ENCODE measurements at regions not wholly inside any gene's neighbourhood (a gene's known extent, or its start where the extent isn't known, plus 50 kb on each side); places are given as distances from the start of the nearest gene placed in this dataset.

DNA sequence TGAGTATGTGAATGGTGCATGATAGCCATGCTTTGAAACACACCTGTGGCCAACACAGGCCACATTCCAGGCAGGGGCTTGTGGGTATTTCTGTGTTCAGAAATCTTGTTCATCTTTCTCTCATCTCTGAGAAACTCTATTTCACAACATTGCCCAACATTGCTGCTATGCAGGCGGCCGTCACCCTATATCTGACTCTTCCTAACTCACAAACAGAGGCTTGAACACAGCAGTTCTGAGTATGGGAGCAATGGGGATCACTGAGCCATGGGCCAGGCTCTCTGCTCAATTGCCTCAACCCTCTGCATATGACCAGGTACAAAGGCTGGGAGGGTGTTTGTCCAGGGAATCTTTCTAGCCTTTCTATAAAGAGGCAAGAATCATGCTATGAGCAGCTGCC lies 259.9 kb downstream of the BUD13 start:
- peaks cover 16% of the 10 kb centered on the region for H3K27me3 Mint-ChIP-seq
- H3K9me3 Mint-ChIP-seq = no peaks in the 10 kb centered on the region
- H3K27ac Mint-ChIP-seq = no peak overlapping the region
- no peaks in the 10 kb centered on the region for H3K4me1 Mint-ChIP-seq (ENCODE audit: low read depth)
- no peak overlapping the region for H3K4me3 Mint-ChIP-seq
- H3K36me3 Mint-ChIP-seq (ENCODE audit: low read depth) = no peaks in the 10 kb centered on the region

DNA sequence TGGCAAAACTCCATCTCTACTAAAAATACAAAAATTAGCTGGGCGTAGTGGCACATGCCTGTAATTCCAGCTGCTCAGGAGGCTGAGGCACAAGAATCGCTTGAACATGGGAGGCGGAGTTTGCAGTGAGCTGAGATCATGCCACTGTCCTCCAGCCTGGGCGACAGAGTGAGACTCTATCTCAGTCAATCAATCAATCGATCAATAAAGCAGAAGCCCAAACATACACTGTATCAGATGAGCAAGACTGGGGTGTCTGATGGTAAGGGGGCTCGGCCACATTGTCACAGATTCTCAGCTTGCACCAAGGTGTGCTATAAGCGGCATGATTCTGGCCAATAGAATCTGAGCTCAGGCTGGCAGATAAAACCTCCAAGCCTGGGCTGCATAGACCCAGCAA lies 261.1 kb downstream of the BUD13 start:
- Mint-ChIP-seq H3K27ac (no peak overlapping the region), H3K9me3 (no peaks in the 10 kb centered on the region), H3K27me3 (peaks cover 18% of the 10 kb centered on the region), H3K36me3 (ENCODE audit: low read depth) (no peaks in the 10 kb centered on the region), H3K4me1 (ENCODE audit: low read depth) (no peaks in the 10 kb centered on the region), H3K4me3 (no peak overlapping the region)

DNA sequence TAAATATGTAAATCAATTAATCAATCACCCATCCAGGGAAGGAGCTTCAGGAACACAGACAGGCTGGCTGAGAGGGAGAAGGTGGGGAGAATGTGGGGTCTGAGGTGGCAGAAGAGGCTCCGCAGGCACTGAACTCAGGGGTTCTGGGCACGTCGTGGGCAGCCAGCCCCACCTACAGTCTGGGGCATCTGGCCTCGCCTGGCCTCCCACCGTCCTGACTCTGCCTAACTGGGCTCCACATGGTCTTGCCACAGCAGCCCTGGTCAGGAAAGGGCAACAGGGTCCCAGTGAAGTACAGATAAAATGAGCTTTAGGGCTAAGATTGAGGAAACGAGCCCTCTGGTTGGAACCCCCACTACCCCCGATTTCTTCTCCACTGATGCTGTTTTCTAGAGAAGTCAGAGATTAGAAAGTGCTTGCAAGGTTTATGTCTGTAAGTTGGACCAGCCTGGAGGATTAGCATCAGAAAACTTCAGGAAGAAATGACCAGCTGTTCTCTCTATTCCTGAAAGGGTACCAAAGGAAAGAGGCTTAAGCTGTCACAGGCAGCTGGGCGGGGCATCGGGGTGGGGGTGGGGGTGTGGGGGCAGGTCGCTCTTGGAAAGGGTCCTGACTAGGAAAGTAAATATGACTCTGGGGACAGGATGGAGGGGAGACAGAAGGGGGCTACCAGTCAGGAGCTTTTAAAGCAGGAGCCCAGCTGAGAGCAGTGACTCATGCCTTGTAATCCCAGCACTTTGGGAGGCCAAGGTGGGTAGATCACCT lies 261.7 kb downstream of the BUD13 start:
- no peaks in the 10 kb centered on the region for H3K36me3 Mint-ChIP-seq (ENCODE audit: low read depth)
- H3K27me3 Mint-ChIP-seq = peaks cover 18% of the 10 kb centered on the region
- no peaks in the 10 kb centered on the region for H3K4me1 Mint-ChIP-seq (ENCODE audit: low read depth)
- H3K9me3 Mint-ChIP-seq = no peaks in the 10 kb centered on the region
- no peak overlapping the region for H3K27ac Mint-ChIP-seq
- no peak overlapping the region for H3K4me3 Mint-ChIP-seq

DNA sequence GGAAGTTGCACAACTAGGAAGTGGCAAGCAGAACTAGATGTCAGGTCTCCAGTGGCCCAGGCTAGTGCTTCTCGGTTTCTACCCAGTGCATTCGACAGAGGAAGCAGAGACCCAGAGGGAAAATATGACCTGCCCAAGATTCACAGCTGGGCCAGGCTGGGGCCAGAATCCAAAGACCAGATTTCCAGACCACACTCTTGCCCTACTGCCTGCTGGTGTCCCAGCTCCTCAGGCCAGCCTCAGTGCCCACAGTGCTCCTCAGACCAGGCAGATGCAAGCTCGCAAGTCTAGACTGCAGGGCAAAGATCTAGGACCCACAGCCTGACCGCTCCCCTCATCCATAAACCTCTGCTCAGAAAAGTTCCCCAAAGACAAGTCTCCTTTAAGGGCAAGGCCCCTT lies 262.6 kb downstream of the BUD13 start:
- peaks cover 21% of the 10 kb centered on the region for H3K27me3 Mint-ChIP-seq
- no peaks in the 10 kb centered on the region for H3K9me3 Mint-ChIP-seq
- no peak overlapping the region for H3K27ac Mint-ChIP-seq
- H3K4me1 Mint-ChIP-seq (ENCODE audit: low read depth) = no peaks in the 10 kb centered on the region
- H3K36me3 Mint-ChIP-seq (ENCODE audit: low read depth) = no peaks in the 10 kb centered on the region
- no peak overlapping the region for H3K4me3 Mint-ChIP-seq

DNA sequence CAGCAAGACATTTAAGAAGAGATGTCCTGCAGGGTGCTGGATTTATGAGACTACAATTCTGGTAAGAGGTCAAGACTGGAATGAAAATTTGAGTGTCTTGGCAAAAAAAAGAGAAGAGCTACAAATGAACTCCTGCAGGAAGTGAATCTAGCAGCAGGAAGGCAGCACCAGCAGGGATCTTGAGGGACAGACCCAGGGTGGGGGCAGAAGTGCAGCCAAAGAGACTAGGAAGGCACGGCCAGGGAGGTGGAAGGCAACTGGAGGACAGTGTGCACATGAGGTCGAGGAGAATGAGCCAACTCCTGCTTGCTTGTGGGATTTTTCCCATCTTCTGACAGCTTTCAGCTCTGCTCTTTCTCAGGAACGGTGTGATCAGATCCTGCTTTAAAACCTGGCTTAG lies 263.2 kb downstream of the BUD13 start:
- no peak overlapping the region for H3K4me3 Mint-ChIP-seq

DNA sequence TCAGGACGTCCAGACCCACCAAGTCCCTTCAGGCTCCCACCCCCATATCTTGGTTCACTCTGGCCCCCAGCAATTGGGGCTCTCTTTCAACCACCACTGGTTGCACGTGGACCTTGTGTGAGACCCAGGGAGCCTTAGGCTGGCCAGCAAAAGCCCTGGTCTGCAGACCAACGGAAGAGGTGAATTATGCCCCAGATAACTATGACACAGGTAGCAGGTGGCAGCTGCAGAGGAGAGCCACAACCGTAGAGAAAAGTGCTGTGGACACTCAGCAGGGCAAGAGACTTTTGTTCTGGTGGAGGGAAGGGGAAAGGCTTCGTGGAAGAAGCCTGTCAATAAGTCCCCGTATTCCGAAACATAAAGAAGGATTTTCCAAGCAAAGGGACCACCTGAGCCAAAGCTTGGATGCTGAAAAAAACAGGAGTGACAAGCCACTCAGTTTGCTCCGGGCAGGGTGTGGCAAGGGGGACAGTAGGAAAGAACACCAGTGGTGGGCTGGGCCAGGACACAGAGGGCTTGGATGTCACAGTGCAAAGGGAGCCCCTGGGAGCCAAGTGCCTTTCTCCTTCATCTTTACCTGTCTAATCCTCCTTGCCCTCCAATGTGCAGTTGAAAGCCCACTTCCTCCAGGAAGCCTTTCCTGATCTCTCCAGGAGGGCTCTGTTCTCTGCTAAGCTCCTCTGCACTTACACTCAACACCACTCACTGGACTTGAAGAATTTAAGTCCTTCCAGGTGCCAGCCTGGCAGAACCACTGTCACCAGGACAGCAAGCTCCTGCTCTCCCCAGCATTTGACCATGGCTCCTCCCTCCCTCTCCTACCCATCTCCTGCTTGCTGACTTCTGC lies 264.7 kb downstream of the BUD13 start:
- Mint-ChIP-seq H3K4me1 (ENCODE audit: low read depth) (no peaks in the 10 kb centered on the region), H3K4me3 (no peak overlapping the region), H3K36me3 (ENCODE audit: low read depth) (no peaks in the 10 kb centered on the region), H3K27me3 (peaks cover 29% of the 10 kb centered on the region), H3K27ac (no peak overlapping the region), H3K9me3 (no peaks in the 10 kb centered on the region)

More for the DNA sequence above, 263.2 kb downstream of the BUD13 start:
- peaks cover 23% of the 10 kb centered on the region for H3K27me3 Mint-ChIP-seq
- no peaks in the 10 kb centered on the region for H3K9me3 Mint-ChIP-seq
- H3K4me1 Mint-ChIP-seq (ENCODE audit: low read depth) = no peaks in the 10 kb centered on the region
- no peaks in the 10 kb centered on the region for H3K36me3 Mint-ChIP-seq (ENCODE audit: low read depth)
- no peak overlapping the region for H3K27ac Mint-ChIP-seq

DNA sequence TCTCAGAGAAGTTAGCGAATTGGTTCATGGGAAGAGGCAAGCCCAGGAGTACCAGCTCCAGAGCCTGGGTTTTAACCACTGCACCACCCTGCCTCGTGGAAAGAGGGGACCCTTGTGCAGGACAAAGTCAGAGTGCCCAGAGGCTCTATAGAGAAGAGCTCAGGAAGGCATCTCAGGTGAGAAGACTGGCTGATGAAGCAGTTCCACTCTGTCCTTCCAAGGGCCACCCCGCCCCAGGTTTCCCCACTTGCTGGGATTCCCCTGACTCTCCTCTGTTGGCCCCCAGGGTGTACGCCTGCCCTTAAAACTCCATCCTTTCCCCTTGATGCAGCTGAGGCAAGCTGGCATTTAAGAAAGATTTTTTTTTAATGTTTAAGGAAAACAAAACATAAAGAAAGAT lies 265.8 kb downstream of the BUD13 start:
- Mint-ChIP-seq H3K27ac (no peak overlapping the region), H3K9me3 (no peaks in the 10 kb centered on the region), H3K4me3 (no peak overlapping the region), H3K36me3 (ENCODE audit: low read depth) (no peaks in the 10 kb centered on the region), H3K4me1 (ENCODE audit: low read depth) (no peaks in the 10 kb centered on the region), H3K27me3 (peaks cover 33% of the 10 kb centered on the region)

DNA sequence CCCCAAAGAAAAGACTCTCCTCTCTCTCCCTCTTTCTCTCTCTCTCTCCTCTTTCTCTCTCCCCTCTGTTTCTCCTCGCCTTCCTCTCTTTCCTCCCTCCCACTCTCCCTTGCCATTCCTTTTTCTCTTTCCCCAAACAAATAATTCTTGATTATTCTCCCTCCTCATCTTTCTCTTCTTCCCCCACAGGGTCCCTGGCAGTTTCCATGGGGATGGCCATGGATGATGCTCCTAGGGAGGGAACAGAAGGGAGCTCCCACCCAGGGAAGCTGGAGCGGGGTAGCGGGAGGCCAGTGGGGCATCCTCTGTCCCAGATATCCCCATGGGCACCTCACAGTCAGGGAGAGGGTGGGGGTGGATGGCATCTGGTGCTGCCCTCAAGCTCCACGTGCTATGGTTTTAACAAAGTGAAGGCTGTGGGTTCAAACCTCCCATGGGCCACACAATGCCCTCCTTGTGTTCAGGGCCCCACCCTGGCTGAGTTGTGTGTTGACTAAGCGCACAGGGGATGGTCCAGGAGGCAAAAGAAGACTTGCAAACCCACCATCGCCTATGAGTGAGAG lies 266.4 kb downstream of the BUD13 start:
- no peaks in the 10 kb centered on the region for H3K9me3 Mint-ChIP-seq
- no peaks in the 10 kb centered on the region for H3K36me3 Mint-ChIP-seq (ENCODE audit: low read depth)
- H3K27me3 Mint-ChIP-seq = peaks cover 39% of the 10 kb centered on the region
- H3K4me1 Mint-ChIP-seq (ENCODE audit: low read depth) = no peaks in the 10 kb centered on the region
- H3K4me3 Mint-ChIP-seq = no peak overlapping the region
- H3K27ac Mint-ChIP-seq = no peak overlapping the region

DNA sequence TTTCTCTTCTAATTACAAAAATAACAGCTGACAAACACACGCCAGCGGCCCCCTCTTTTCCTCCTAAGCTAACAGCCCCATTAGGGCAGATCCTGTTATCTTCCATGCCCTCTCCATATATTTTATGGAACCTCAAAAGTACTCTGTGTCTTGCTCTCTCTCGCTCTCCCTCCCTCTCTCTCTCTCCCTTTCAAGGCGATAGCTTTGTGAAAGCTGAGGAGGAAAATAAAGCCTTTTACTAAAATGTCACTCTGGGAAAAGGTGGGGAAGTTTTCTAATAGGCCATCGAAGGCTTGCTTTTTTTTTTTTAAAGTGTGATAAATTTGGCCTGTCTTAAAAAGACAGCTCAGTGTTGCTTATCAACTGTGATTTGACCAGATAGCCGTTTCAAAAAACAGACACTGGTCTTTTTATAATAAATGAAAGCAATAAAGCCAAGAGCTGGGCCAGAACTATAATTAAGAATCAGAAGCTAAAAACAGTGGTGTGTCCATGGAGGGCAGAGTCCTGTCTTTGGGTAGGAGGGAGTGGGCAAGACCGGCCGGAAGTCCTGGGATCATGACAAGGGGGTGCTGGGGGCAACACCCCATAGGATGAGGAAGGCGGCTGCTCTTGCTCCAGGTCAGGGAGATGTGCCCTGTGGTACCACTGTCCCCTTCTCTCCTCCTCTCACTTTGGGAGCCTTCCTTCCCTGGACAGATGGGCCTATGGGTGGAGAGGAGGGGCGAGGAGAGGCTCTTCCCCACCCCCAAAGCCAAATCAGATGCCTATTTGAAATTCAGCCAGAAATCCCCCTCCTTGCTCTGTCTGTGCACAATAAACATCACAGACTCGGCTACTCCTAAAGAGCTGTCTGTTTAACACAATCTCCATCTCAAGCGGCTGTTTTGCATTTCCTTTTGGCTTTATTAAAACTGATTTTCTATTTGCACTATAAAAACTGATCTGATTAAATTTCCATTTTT lies 267.2 kb downstream of the BUD13 start:
- Mint-ChIP-seq H3K9me3 (no peaks in the 10 kb centered on the region), H3K4me1 (ENCODE audit: low read depth) (no peaks in the 10 kb centered on the region), H3K4me3 (no peak overlapping the region), H3K27me3 (peaks cover 44% of the 10 kb centered on the region), H3K36me3 (ENCODE audit: low read depth) (no peaks in the 10 kb centered on the region), H3K27ac (no peak overlapping the region)

DNA sequence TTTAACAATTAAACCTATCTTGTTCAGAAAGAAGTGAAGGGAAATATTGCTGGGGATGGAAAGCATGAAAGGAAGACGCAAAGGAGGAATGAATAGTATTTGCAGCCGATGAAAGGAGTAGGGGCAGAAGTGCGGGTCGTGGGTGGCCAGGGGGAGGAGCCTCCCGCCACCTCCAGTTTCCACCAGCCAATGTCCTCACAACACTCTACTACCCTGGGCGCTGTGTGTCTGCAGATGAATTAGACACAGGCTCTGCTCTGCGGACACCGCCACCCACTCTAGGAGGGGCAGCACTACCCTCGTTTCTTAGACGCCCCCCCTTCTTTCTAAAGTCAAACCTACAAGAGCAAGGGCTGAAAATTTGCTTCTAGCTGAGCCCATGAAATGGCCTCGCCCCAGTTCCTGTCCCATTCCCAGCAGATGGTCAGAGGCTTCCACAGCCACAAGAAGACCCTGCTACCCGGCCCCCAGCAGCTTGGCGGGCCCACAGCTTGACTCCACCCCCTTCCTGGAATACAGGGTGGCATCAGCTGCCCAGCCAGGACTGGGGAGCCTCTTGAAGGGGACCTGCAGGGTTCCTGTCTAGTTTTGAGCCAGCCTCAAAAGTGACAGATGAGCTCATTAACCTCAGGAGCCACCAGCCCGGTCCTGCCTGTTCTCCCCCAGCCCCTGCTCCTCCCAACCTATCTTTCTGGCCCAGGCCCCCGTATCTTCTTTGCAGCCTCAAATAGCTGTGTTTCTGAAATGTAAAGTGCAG lies 268.1 kb downstream of the BUD13 start:
- H3K9me3 Mint-ChIP-seq = no peaks in the 10 kb centered on the region
- H3K27ac Mint-ChIP-seq = no peak overlapping the region
- H3K27me3 Mint-ChIP-seq = peaks cover 49% of the 10 kb centered on the region

DNA sequence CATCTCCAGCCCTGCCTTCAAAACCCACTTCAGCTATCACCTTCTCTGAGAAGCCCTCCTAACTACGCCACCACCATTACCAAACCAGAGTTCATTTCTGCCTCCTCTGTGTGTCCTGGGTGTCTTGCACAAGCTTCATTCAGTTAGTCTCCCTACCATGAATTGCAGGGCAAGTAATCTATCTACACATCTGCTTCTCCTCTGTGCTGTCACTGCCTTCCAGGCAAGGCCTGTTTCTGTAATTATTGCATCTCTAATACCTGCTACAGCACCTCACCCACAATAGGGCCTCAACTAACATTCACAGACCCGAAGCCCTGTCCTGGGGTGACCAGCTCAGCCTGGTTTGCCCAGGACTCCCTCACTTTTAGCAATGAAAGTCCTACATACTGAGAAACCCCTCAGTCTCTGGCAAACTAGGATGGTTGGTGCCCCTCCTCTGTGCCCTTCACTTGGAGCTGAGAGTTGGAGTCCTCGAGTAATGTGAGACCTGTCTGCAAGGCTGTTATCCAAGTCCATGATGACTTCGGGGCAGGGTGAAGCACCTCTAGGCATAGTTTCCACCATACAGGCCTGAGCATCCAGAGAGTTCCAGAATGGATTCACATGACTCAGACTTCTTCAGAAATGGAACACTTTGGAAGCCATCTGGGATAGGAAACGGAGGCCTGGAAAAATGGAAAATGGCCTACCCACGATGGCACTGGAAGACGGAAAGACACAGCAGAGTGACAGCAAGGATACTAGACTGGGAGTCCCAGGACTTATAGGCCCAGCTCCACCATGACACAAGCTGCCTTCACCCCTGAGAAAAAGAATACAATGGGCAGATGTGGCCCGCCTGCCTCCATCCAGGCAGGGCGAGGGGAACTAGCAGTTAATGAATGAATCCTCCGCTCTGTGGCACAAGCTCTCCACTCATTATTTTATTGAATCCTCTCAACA lies 269.3 kb downstream of the BUD13 start:
- H3K27me3 Mint-ChIP-seq = peaks cover 51% of the 10 kb centered on the region
- no peaks in the 10 kb centered on the region for H3K4me1 Mint-ChIP-seq (ENCODE audit: low read depth)
- no peak overlapping the region for H3K4me3 Mint-ChIP-seq
- H3K9me3 Mint-ChIP-seq = no peaks in the 10 kb centered on the region
- H3K36me3 Mint-ChIP-seq (ENCODE audit: low read depth) = no peaks in the 10 kb centered on the region
- H3K27ac Mint-ChIP-seq = no peak overlapping the region

More for the DNA sequence above, 268.1 kb downstream of the BUD13 start:
- Mint-ChIP-seq H3K4me3 (no peak overlapping the region), H3K4me1 (ENCODE audit: low read depth) (no peaks in the 10 kb centered on the region), H3K36me3 (ENCODE audit: low read depth) (no peaks in the 10 kb centered on the region)

DNA sequence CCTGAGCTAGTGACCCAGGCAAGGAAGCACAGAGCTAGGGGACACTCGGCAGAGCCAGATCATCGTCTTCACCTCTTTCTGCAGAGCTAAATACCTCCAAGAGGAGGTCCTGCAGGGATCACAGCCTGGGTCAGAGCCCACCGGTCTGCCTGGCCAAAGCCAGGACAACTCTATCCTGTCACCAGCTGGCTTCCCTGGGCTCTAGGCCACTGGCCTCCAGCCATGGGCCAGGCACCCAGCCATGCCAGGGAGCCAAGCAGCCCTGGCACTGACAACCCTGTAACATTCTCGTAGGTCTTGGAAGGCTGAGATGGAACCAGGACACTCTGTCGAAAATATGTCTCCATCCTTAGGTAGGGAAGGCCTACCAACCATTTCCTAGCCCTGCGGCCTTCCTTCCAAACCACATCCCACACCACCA lies 270.1 kb downstream of the BUD13 start:
- Mint-ChIP-seq H3K27ac (no peak overlapping the region), H3K9me3 (no peaks in the 10 kb centered on the region), H3K36me3 (ENCODE audit: low read depth) (no peaks in the 10 kb centered on the region), H3K4me1 (ENCODE audit: low read depth) (no peaks in the 10 kb centered on the region), H3K4me3 (no peak overlapping the region), H3K27me3 (peaks cover 47% of the 10 kb centered on the region)

DNA sequence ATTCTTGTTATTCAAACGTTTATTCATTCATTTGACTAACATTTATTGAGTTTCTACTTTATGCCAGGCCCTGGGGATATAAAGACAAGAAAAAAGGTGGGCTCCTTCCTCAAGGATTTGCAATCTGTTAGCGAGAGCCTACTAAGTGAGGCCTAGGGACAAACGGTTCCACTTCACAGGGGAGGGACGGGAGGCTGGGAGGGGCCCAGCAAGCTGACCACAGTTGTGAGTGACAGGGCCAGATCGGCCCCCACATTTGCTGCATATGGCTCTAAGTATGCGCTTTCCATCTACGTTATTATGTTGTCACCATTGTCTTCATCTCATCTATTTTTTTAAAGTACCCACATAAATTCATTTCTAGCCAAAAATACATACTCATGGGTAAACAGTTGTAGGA lies 271.1 kb downstream of the BUD13 start:
- Mint-ChIP-seq H3K27ac (no peak overlapping the region), H3K4me3 (no peak overlapping the region), H3K9me3 (no peaks in the 10 kb centered on the region), H3K27me3 (peaks cover 46% of the 10 kb centered on the region), H3K36me3 (ENCODE audit: low read depth) (no peaks in the 10 kb centered on the region), H3K4me1 (ENCODE audit: low read depth) (no peaks in the 10 kb centered on the region)

Data from stimulated activated naive CD8-positive, alpha-beta T cell treated with anti-CD3 and anti-CD28 coated beads, Interleukin-15, Interleukin-2, amounts not matched to agents 100 ng/mL and 50 ng/mL, for 24 hours (primary cell).